GM13977 (cell line): ENCODE measurements at regions not wholly inside any gene's neighbourhood (a gene's known extent, or its start where the extent isn't known, plus 50 kb on each side); places are given as distances from the start of the nearest gene placed in this dataset.
"Not testable (repeated sequence)": the region's sequence is repeated elsewhere in the genome, so short reads cannot be mapped to it uniquely, and the experiment has no call there.

Source experiments
- DNase-seq: peaks from one replicate; pipeline ENCODE4 v3.0.0; 2012; ENCODE audit warnings: low spot score
- CTCF ChIP-seq: IDR thresholded peaks from 2 replicates; pipeline ENCODE4 v1.5.1; 2012; ENCODE audit warnings: mild to moderate bottlenecking, control low read depth; ENCODE audit not compliant: insufficient read depth; ENCODE audit errors: extremely low read depth, missing control alignments
- in situ Hi-C: fragments of 300-500 bp; cut with MboI; formaldehyde crosslinking; loops from one replicate; pipeline ENCODE4 v1.12.0; 2022; ENCODE audit warnings: low sequenced_read_pairs, low pct_unique_long_range_greater_than_20kb, mixed read lengths, inconsistent platforms; ENCODE audit not compliant: unreplicated experiment

- TF ChIP-seq CTCF, result no peak
- in situ Hi-C loops, result no loop called here
- no peak for DNase-seq
Observed at GRCh38 chr10:64773357-64773756, 1252.2 kb downstream of the REEP3 start.

GRCh38 chr10:64784451-64784850 lies 1263.2 kb downstream of the REEP3 start:
- DNase-seq, in situ Hi-C loops: not testable (repeated sequence)

GRCh38 chr10:64785816-64786215 lies 1264.6 kb downstream of the REEP3 start:
- TF ChIP-seq CTCF, result no peak
- no peak for DNase-seq
- in situ Hi-C loops, result no loop called here

- in situ Hi-C loops, result no loop called here
- DNase-seq, result no peak
- TF ChIP-seq CTCF, result no peak
Observed at GRCh38 chr10:64786989-64787388, 1265.8 kb downstream of the REEP3 start.

- no peak for DNase-seq
- TF ChIP-seq CTCF, result no peak
- in situ Hi-C loops, result no loop called here
Observed at GRCh38 chr10:64795847-64796246, 1274.6 kb downstream of the REEP3 start.

- no peak for TF ChIP-seq CTCF
- in situ Hi-C loops, result no loop called here
- DNase-seq, result no peak
Observed at GRCh38 chr10:64798297-64798696, 1277.1 kb downstream of the REEP3 start.

GRCh38 chr10:64808233-64808632 lies 1287.0 kb downstream of the REEP3 start:
- DNase-seq, in situ Hi-C loops: not testable (repeated sequence)

GRCh38 chr10:64810046-64810445 lies 1288.8 kb downstream of the REEP3 start:
- in situ Hi-C loops, result not testable (repeated sequence)

GRCh38 chr10:64813391-64813790 lies 1292.2 kb downstream of the REEP3 start:
- DNase-seq, result no peak
- no peak for TF ChIP-seq CTCF
- in situ Hi-C loops, result no loop called here

More at GRCh38 chr10:64810046-64810445, 1288.8 kb downstream of the REEP3 start:
- not testable (repeated sequence) for DNase-seq
